ENCODE measurements at regions not wholly inside any gene's neighbourhood (a gene's known extent, or its start where the extent isn't known, plus 50 kb on each side); places are given as distances from the start of the nearest gene placed in this dataset.

GRCh38 chr4:141473952-141474351, 162.4 kb upstream of the IL15 start:
- no peak for TF ChIP-seq CTCF (conservative IDR thresholded peaks at IDR 0.05; ENCODE audit: low read depth, low read length)
- TF ChIP-seq EZH2 (IDR thresholded peaks at IDR 0.05; ENCODE audit: borderline replicate concordance, low read depth, low read length, poor library complexity, severe bottlenecking), result no peak

Data from A673 (cell line).